ENCODE measurements at regions not wholly inside any gene's neighbourhood (a gene's known extent, or its start where the extent isn't known, plus 50 kb on each side); places are given as distances from the start of the nearest gene placed in this dataset.

GRCh38 chr11:70547821-70548670 is 149.7 kb downstream of the CTTN start (continued):
- TF ChIP-seq ZBTB33 (IDR thresholded peaks at IDR 0.05; ENCODE audit: borderline replicate concordance, low read depth) (no peak), MXI1 (IDR thresholded peaks at IDR 0.05; ENCODE audit: low read depth, low read length) (peak; percentile 70; the same call in 1 of the 2 replicates), GABPA (IDR thresholded peaks at IDR 0.05; ENCODE audit: low read depth) (no peak), CTCF (IDR thresholded peaks at IDR 0.05) (no peak), TEAD4 (IDR thresholded peaks at IDR 0.05; ENCODE audit: borderline replicate concordance, insufficient read depth) (no peak), ELF1 (IDR thresholded peaks at IDR 0.05) (no peak), SMC3 (IDR thresholded peaks at IDR 0.05; ENCODE audit: low read depth, low read length) (peak; percentile 30; the same call in 1 of the 2 replicates), FOSL2 (IDR thresholded peaks at IDR 0.05; ENCODE audit: borderline replicate concordance, low read depth) (no peak)

- Histone ChIP-seq H3K4me2 (no peak overlapping the region), H3K9ac (no peak overlapping the region), H3F3A (replicated peaks; ENCODE audit: insufficient read depth) (no peaks in the 10 kb centered on the region), H3K9me3 (no peaks in the 10 kb centered on the region), H3K4me1 (ENCODE audit: control insufficient read depth in 1 of 2, insufficient read depth in 2 of 2, low read depth in 1 of 2, low read length in 1 of 2) (peaks cover 0 to 19% of the 10 kb centered on the region in 2 experiments; a peak in 2 of 4 replicates), H3K36me3 (replicated peaks in 1 of 2; ENCODE audit: control insufficient read depth in 1 of 2, insufficient read depth in 2 of 2, low read length in 1 of 2) (no peaks in the 10 kb centered on the region), H3K79me2 (ENCODE audit: insufficient read depth) (no peaks in the 10 kb centered on the region), H3K27me3 (ENCODE audit: insufficient read depth) (no peaks in the 10 kb centered on the region), H3K27ac (ENCODE audit: low read depth in 2 of 2, low read length in 1 of 2) (no peak overlapping the region), H3K4me3 (ENCODE audit: low read depth in 2 of 2, low read length in 1 of 2) (no peak overlapping the region), H3K9me2 (no peaks in the 10 kb centered on the region), H2AFZ (ENCODE audit: low read depth) (no peak overlapping the region), H4K20me1 (ENCODE audit: insufficient read depth) (no peaks in the 10 kb centered on the region)
- DNase-seq: no peak
- ChIA-PET CTCF (interaction anchor here (0.9 to 1.2 kb wide), 4 partner anchors 9 to 207 kb away, joined by 3 to 4 read pairs (median 3); no protein-coding TSS in a partner anchor), POLR2A (no interaction called here)
- TF ChIP-seq SMC3 (IDR thresholded peaks at IDR 0.05; ENCODE audit: low read depth, low read length): no peak
- no peak for TF ChIP-seq ELF1 (IDR thresholded peaks at IDR 0.05)
- TF ChIP-seq ZBTB33 (IDR thresholded peaks at IDR 0.05; ENCODE audit: borderline replicate concordance, low read depth): no peak
- TF ChIP-seq USF2 (IDR thresholded peaks at IDR 0.05; ENCODE audit: borderline replicate concordance, low read depth, low read length): no peak
- no peak for TF ChIP-seq RFX5 (IDR thresholded peaks at IDR 0.05; ENCODE audit: low read length)
- TF ChIP-seq SIN3A (IDR thresholded peaks at IDR 0.05; ENCODE audit: borderline replicate concordance, low read depth, low read length): no peak
- no peak for TF ChIP-seq JUND (IDR thresholded peaks at IDR 0.05)
- no peak for TF ChIP-seq PBX3 (IDR thresholded peaks at IDR 0.05)
- no peak for TF ChIP-seq CTCF (IDR thresholded peaks at IDR 0.05)
- TF ChIP-seq RAD21 (IDR thresholded peaks at IDR 0.05; ENCODE audit: low read length): no peak
- WGBS (ENCODE audit: low lambda C conversion rate): 55% methylated on average over 7 of the region's 15 CpGs
Measured at GRCh38 chr11:70548976-70549375, 150.6 kb downstream of the CTTN start.

Data from SK-N-SH (cell line).